HG02642 (cell line): ENCODE measurements at regions not wholly inside any gene's neighbourhood (a gene's known extent, or its start where the extent isn't known, plus 50 kb on each side); places are given as distances from the start of the nearest gene placed in this dataset.

ENCODE experiments used
- ATAC-seq: cut with Tn5 transposase; IDR thresholded peaks from one replicate; pipeline ENCODE4 v1.9.1; 2021; ENCODE audit warnings: mild to moderate bottlenecking; ENCODE audit not compliant: unreplicated experiment, poor library complexity

- no peak for ATAC-seq
Measured at GRCh38 chr17:79361873-79362771, 248.7 kb downstream of the RBFOX3 start.

- ATAC-seq, result no peak
Measured at GRCh38 chr17:79361221-79361734, 249.6 kb downstream of the RBFOX3 start.

GRCh38 chr17:79360196-79360595, 250.7 kb downstream of the RBFOX3 start:
- no peak for ATAC-seq

GRCh38 chr17:79356839-79357447, 253.9 kb downstream of the RBFOX3 start:
- ATAC-seq, result no peak

- ATAC-seq, result no peak
Measured at GRCh38 chr17:79355165-79355564, 255.7 kb downstream of the RBFOX3 start.

GRCh38 chr17:79354173-79354820, 256.6 kb downstream of the RBFOX3 start:
- ATAC-seq, result no peak

GRCh38 chr17:79353548-79353947, 257.3 kb downstream of the RBFOX3 start:
- ATAC-seq, result no peak

- ATAC-seq, result no peak
Measured at GRCh38 chr17:79353016-79353415, 257.8 kb downstream of the RBFOX3 start.

GRCh38 chr17:79350533-79350932, 260.3 kb downstream of the RBFOX3 start:
- no peak for ATAC-seq

- ATAC-seq, result no peak
Measured at GRCh38 chr17:79349506-79350400, 261.1 kb downstream of the RBFOX3 start.

- no peak for ATAC-seq
Measured at GRCh38 chr17:79342376-79342775, 267.8 kb downstream of the ENGASE start.

- ATAC-seq, result no peak
Measured at GRCh38 chr17:79341816-79342215, 267.2 kb downstream of the ENGASE start.

- ATAC-seq, result peak; percentile 16
Measured at GRCh38 chr17:79341222-79341780, 266.7 kb downstream of the ENGASE start.

GRCh38 chr17:79340333-79341221, 266.0 kb downstream of the ENGASE start:
- ATAC-seq, result peak; percentile 69

- no peak for ATAC-seq
Measured at GRCh38 chr17:79339321-79339720, 264.7 kb downstream of the ENGASE start.

GRCh38 chr17:79338604-79339003, 264.0 kb downstream of the ENGASE start:
- ATAC-seq, result no peak

- ATAC-seq, result no peak
Measured at GRCh38 chr17:79338152-79338551, 263.5 kb downstream of the ENGASE start.

- ATAC-seq, result no peak
Measured at GRCh38 chr17:79337053-79337452, 262.4 kb downstream of the ENGASE start.

- ATAC-seq, result no peak
Measured at GRCh38 chr17:79335456-79335855, 260.8 kb downstream of the ENGASE start.
